ACHN (cell line): ENCODE measurements at regions not wholly inside any gene's neighbourhood (a gene's known extent, or its start where the extent isn't known, plus 50 kb on each side); places are given as distances from the start of the nearest gene placed in this dataset.

Experiments used
- DNase-seq: peaks from one replicate; pipeline ENCODE4 v3.0.0-alpha.2; 2015
- in situ Hi-C: cut with HindIII; loops from 2 replicates; pipeline ENCODE4 v1.10.0; 2017; ENCODE audit warnings: low sequenced_read_pairs, low pct_ligation_motif_present, low pct_unique_long_range_greater_than_20kb

DNA sequence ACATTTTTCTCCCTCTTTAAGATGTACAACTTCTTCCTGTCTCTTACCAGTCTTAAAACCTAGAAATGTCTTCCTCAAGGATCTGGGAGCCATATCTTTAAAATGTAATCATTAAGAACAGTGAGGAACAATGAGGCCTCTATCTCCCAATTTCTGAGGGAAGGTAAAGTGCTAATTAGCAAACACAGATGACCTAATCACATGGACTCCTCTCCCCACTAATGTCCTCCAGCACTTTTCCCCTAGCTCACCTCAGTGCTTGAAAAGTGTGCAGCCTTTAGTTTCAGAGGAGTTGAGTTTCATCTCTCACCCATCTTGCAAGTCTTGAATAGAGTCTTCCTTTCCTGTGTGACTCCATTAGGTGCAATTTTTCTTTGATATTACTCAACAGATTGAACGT lies 771.0 kb downstream of the PDCD6IP start:
- no peak for DNase-seq
- in situ Hi-C loops: no loop called here

DNA sequence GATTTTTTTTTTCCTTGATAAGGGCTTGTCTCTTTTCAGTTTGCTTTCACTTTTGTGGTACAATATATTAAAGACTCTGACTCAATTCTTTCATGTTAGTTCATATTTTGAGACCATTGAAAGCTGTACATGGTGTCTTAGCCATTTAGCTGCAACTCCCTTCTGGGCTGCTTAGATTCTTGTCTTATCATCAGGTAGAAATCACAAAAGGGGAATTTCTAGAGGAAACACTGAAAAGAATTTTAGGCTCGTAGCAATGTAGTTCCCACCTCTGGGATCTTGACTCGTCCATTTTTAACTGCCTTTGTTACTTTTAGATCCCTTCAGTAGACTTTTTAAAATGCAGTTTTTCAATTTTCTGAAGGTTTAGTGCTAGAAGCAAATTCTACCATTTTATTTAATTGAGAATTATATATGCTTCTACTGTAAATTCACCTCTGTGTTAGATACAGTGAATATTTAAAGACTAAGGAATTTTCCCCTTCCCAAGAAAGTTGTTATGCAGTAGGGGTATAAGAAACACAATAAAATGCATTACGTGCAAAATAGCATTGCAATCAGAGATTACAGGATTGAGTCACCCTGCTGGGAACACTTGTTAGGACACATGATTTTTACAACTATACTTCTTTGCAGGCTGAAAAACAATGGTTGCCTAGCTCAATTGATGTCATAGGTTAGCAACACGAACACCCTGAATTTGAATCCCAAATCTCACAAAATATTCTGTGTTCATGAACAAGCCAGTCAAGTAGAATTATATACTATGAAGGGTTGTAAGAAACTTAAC lies 772.7 kb downstream of the PDCD6IP start:
- in situ Hi-C loops: no loop called here
- DNase-seq: no peak

DNA sequence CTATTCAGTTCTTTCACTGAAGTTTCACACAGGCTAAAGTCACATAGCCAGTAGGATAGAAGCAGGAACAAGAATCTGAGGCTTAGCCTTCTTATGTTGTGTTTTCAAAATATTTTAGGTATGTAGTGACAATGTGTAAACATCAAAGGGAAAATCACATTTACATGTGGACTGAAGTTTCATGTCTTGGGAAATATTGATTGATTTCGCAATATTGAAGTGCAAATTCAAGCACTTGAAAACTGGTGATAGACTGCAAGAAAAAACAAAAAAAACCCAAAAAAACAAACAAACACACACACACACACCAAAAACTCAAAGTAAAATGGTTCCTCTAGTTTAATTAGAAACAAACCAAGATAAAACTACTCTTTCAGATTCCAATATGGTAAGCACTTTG lies 773.3 kb downstream of the PDCD6IP start:
- no peak for DNase-seq
- in situ Hi-C loops: no loop called here

DNA sequence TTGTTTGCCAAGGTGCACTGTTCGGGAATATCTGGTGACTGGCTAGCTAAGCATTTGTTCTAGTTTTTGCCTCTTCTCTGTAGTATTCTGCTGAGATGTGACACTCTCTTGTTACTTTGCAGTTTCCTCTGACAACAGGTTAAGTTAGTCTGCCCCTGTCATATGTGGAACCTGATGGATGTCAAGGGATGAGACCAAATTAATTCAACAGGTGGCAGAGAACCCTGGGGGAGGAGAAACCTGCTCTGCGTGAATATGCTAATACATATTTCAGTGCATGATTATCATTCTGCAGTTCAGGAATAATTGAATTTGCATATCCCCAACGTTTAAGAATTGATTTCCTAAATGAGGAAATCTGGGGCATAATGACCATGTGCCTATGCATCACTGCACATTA lies 777.3 kb downstream of the PDCD6IP start:
- in situ Hi-C loops: no loop called here

DNA sequence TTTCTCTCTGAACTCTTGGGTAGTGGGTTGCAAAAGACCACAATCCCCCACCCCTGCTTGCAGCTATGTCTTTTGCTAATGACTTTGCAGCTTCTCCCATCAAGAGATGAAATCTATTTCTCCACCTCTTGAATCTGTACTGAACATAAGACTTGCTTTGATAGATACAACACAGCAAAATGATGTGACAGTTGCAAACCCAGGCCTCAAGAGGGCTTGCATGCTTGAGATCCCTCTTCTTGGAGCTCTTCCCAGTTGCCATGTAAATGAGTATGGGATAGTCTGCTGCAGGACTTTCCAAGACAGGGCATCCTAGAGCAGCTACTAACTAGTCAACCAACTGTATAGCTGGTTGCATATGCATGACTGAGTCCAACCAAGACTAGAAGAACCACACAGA lies 783.6 kb downstream of the PDCD6IP start:
- in situ Hi-C loops: no loop called here
- DNase-seq: no peak

More for the DNA sequence above, 777.3 kb downstream of the PDCD6IP start:
- no peak for DNase-seq

DNA sequence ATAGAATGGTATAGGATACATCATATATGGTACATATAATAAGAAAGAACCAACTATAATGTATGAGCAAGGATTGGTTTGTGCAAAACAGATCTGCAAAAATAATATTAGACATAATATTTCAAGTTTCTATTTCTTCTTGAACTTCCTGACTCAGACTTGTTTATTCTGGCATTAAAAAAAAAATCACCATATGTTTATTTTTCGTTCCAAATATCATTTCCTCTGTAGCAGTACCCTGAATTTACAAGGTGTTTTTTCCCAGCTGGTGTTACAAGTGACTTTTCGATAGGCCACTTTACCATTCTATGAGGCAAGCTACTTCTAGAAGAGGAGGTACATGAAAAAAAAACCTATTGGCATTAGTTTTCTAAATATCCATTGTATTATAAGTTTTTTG lies 785.0 kb downstream of the PDCD6IP start:
- DNase-seq: no peak
- in situ Hi-C loops: no loop called here

DNA sequence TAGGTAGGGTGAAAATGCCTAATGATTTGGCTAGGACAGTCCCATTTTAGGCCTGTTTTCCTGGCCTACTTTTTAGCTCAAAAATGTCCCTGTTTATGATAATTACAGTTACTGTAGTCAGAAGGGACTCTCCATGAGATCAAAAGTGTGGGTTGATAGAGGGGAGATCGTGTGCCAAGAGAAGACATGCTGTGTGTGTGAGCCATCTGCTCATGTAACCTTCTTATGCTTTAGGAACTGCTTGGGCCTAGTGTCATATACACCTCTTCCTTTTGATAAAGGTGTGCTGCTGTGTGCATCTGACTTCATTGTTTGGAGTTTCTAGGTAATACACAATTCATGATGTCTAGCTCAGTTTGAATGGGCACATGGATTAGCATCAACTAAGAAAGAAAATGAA lies 786.5 kb downstream of the PDCD6IP start:
- no peak for DNase-seq

DNA sequence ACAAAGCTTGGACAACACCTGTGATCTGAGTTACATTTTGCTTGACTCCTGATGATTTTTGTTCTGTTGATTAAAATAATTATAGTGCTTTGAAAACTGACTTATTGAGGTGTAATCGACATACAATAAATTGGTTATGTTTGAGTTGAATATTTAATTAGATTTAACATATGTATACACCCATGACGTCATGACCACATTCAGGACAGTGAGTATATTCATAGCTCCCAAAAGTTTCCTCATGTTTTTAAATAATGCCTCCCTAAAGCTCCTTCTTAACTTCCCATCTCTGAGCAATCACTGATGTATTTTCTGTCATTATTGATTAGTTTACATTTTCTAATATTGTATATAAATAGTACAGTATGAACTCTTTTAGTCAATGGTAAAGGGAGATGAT lies 801.2 kb downstream of the PDCD6IP start:
- no peak for DNase-seq
- in situ Hi-C loops: no loop called here

More for the DNA sequence above, 786.5 kb downstream of the PDCD6IP start:
- in situ Hi-C loops: no loop called here

DNA sequence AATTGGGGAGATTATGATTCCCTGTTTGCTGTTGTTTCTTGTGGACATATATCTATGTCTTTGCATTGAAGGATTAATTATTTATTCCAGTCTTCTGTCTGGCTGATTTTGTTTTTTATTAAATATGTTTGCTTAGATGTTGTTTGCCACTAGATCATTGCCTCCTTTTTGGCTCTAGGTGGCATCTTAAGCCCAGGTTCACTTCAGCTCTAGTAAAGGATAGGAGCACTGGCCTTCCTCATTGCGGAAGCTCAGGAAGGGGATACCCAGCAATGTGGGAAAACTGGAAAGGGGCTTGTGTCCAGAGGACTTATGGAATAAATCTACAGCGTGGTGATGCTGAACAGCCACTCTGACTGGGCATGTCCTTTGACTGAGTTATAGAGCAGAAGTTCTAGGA lies 821.6 kb downstream of the PDCD6IP start:
- in situ Hi-C loops: no loop called here
- DNase-seq: peak; percentile 5

DNA sequence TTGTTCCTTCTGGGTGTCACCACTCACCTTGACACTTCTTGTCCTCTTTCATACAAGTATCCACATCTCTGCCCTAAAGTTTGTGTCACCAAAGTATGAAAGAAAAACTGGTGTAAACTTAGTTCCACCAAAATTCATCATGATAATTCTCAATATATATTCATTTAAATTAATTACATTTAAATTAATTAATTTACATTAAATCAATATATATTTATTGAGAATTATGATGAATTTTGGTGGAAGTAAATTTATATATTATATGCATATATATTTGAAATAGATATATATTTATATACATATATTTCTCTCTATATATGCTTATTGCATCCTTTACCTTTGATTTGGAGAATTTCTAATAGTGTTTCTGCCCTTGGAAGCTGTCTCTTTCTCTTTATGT lies 828.3 kb downstream of the PDCD6IP start:
- in situ Hi-C loops: no loop called here
- DNase-seq: no peak

DNA sequence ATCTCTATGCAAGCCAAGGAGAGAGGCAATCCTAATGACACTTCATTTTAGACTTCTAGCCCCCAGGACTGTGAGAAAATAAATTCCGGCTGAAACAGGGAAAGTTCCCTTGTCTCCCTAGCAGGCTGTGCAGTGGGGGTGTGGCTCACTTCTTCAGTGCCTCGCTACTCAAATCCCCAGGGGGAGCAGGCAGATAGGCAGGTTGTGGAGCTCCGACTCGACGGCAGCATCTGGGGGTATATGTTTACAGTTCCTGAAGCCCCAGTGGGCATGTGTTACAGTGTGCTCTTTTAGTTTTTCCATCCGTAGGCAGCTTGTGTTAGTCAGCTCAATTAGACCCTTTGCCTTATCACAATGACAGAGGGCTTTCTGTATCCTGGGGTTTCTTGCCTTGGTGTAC lies 836.5 kb downstream of the PDCD6IP start:
- no peak for DNase-seq
- in situ Hi-C loops: no loop called here

DNA sequence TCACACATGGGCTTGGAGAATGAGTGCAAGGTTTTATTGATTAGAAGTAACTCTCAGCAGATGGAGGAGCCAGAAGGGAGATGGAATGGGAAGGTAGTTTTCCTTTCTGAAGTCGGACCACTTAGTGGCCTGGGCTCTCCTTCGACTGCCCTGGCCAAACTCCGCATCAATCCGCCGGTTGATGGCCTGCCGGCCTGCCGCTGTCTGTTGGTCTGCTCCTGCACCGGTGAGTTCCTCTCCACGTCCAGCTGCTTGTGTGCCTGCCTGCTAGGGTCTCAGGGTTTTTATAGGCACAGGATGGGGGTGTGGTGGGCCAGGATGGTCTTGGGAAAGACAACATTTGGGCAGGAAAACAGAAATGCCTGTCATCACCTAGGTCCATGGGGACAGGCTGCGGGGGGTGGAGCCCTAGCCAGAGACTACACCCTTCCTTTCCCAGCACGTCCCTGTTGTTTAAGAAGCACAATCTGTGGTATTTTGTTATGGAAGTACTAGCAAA lies 837.0 kb downstream of the PDCD6IP start:
- no peak for DNase-seq

DNA sequence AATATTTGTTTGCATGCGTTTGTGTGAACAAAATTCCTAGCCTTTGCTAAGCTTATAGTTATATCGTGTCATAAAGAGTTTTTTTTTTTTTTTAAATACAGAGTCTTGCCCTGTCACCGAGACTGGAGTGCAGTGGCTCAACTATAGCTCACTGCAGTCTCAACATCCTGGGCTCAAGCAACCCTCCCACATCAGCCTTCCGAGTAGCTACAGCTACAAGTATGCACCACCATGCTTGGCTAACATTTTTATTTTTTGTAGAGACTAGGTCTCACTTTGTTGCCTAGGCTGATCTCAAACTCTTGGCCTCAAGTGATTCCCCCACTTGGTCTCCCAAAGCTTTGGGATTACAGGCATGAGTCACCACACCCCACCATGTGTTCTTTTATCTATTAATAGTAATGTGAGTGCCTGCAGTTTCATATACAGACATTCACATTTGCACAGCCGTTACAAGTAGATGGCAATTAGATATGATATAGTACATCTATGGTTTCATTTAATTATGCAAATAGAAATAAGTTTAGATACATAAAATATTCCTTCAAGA lies 848.6 kb downstream of the PDCD6IP start:
- in situ Hi-C loops: no loop called here
- no peak for DNase-seq

More for the DNA sequence above, 837.0 kb downstream of the PDCD6IP start:
- in situ Hi-C loops: no loop called here

DNA sequence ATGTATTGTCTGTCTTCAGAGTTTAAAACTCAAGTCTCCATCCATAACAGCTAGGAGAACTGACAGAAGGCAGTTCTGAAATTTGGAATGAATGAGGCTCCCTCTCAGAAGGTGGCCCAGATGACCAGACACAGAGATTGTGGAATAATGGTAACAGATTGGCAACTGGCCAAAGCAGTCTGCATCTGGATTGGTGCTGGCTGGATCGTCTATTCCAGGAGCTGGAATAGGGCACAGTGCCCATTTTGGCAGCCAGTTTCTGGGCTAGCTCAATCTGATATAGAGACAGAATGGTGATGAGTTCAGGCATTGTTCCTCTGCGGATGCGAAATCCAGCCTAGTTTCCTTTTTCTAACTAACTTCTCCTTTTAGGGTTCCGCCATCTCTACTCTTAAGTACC lies 851.7 kb downstream of the PDCD6IP start:
- in situ Hi-C loops: no loop called here

DNA sequence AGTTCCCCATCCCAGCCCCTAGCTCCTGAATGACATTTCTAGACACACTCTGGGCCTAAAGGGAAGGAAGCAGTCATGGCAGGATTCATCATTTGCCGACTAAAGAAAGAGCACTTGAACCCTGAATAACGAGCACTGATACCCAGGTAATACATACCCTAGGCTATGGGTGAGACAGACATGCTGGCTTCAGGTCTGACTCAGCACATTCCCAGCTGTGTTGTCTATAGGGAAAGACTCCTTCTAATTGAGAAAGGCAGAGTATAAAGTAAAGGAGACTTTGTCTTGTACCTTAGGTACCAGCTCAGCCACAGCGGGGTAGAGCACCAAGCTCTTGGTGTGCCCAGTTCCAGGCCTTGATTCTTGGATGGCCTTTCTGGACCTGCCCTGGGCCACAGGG lies 870.5 kb downstream of the PDCD6IP start:
- no peak for DNase-seq
- in situ Hi-C loops: no loop called here

More for the DNA sequence above, 851.7 kb downstream of the PDCD6IP start:
- DNase-seq: no peak

DNA sequence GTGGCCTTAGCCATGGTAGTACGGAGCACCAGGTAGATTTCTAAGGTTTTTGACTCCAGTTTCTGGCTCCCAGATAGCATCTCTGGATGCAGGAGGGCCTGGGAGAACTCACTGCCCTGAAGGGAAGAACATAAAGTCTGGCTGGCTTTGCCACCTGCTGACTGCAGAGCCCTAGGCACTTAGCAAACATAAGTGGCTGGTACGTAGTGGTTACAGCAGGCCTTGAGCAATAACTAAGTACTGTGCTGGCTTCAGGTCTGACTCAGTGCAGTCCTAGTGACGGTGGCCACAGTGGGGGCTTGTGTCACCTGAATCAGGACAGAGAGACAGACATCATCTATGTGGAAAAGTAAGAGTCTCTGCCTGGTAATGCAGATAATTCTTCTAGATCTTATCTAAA lies 871.1 kb downstream of the PDCD6IP start:
- DNase-seq: no peak
- in situ Hi-C loops: no loop called here

DNA sequence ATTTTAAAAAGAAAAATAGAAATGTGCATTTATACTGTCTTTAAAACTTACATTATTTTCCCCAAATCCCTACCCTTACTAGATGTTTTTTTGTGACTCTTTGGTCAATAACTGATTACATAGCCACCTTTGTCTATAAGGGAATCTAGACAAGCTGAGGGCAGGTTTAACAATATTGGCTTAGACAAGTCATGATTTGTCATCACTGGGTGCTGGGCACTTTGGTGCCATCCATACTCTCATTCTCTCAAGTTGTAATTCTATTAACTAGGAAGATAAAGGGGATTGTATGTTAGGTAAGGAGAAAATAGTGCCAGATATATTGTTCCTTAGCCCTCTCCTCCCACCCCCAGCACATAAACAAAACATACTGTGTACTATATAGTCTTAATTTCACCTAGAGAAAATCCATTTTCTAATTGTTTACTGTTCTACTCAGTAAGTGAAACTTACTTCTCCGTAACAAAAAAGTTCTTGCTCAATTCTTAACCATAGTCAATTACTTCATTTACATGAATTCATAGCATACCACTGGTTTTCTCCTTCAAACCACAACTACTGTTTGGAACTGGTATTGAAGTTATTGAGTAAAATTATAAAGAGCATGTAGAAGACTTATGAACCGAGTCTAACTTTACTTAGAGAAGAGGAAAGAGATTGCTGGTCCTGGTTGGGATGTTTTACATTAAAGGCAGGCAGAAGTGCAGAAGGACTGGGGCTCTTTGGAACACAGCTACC lies 877.1 kb downstream of the PDCD6IP start:
- in situ Hi-C loops: no loop called here
- peak; percentile 4 for DNase-seq

DNA sequence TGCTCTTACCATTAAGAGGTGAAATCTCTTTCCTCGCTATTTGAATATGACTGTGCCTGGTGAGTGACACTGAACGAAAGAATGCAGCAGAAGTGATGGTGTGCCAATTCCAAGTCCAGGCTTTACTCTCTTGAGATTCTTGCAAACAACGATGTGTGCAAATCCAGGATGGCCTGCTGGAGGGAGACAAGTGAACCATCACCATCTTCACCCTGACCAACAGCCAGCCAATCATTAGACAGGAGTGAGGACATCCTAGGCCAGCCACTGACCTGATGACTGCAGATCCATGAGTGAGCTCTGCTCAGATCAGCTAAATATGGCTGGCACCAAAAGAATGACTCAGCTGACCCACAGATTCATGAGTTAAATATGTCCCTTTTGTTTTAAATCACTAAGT lies 878.0 kb downstream of the PDCD6IP start:
- in situ Hi-C loops: no loop called here
- peak; percentile 54 for DNase-seq

DNA sequence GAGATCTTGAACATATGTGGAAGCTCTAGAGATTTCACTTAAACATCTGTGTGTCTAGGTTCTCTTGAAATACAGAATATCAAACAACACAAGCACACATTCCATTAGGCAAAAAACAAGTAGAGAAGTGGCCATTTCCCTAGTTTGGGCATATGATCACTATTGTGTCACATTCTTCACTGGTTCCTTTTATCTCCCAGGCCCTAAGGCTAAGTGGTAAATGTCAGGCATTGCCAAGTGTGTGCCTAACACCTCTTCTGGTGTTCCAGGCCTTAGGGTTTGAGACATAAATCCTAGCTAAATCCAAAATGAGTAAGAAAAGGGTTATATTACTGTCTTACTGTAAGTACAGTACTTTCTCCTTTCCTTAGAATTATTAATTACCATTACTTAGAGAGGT lies 880.1 kb downstream of the PDCD6IP start:
- in situ Hi-C loops: no loop called here

More for the DNA sequence above, 880.1 kb downstream of the PDCD6IP start:
- DNase-seq: no peak
